Astrocyte (in vitro differentiated cells and primary cell): ENCODE measurements at regions not wholly inside any gene's neighbourhood (a gene's known extent, or its start where the extent isn't known, plus 50 kb on each side); places are given as distances from the start of the nearest gene placed in this dataset.
A peak's percentile ranks its signal among the peaks of the same experiment; 100 is the strongest.

Source experiments
- DNase-seq: peaks from one replicate; pipeline ENCODE4 v3.0.0-alpha.2; 2010; ENCODE audit warnings: low read depth
- FAIRE-seq: peaks from 2 replicates; lab custom pipeline; 2011; peaks lifted over from hg19 to GRCh38; lab: Jason Lieb, UNC
- H2AFZ ChIP-seq: 2 replicates; pipeline ENCODE4 v1.6.0; 2012; ENCODE audit warnings: low read depth, low read length, inconsistent platforms
- H3K27ac ChIP-seq: 2 replicates; pipeline ENCODE4 v1.5.1; 2011; ENCODE audit warnings: low read depth, low read length, inconsistent platforms
- H3K27me3 ChIP-seq: 2 replicates; pipeline ENCODE4 v1.6.0; 2011; ENCODE audit warnings: low read length, inconsistent platforms; ENCODE audit not compliant: insufficient read depth
- H3K36me3 ChIP-seq: 2 replicates; pipeline ENCODE4 v1.5.1; 2011; ENCODE audit warnings: low read length, inconsistent platforms; ENCODE audit not compliant: insufficient read depth
- H3K4me1 ChIP-seq: 2 replicates; pipeline ENCODE4 v1.5.1; 2011; ENCODE audit warnings: low read length, inconsistent platforms; ENCODE audit not compliant: insufficient read depth
- H3K4me2 ChIP-seq: 2 replicates; pipeline ENCODE4 v1.6.0; 2012; ENCODE audit warnings: low read length, inconsistent platforms
- H3K4me3 ChIP-seq: 2 replicates; pipeline ENCODE4 v1.5.1; 2011; ENCODE audit warnings: low read depth, mild to moderate bottlenecking, low read length, inconsistent platforms; ENCODE audit not compliant: insufficient read depth
- H3K79me2 ChIP-seq: 2 replicates; pipeline ENCODE4 v1.6.0; 2012; ENCODE audit warnings: mild to moderate bottlenecking, low read length, inconsistent platforms; ENCODE audit not compliant: insufficient read depth
- H3K9ac ChIP-seq: 2 replicates; pipeline ENCODE4 v1.6.0; 2012; ENCODE audit warnings: mild to moderate bottlenecking, low read length, inconsistent platforms
- H3K9me3 ChIP-seq: 2 replicates; pipeline ENCODE4 v1.5.1; 2012; ENCODE audit warnings: low read depth, mild to moderate bottlenecking, low read length, inconsistent platforms; ENCODE audit not compliant: insufficient read depth
- H4K20me1 ChIP-seq: 2 replicates; pipeline ENCODE4 v1.6.0; 2012; ENCODE audit warnings: low read length, inconsistent platforms; ENCODE audit not compliant: insufficient read depth
- H3K27ac Mint-ChIP-seq: one replicate; pipeline ENCODE4 v1.8.0; 2021; ENCODE audit warnings: mild to moderate bottlenecking, mixed read lengths; ENCODE audit not compliant: unreplicated experiment
- H3K27me3 Mint-ChIP-seq: one replicate; pipeline ENCODE4 v1.8.0; 2021; ENCODE audit warnings: low read depth, mixed read lengths; ENCODE audit not compliant: unreplicated experiment
- H3K36me3 Mint-ChIP-seq: one replicate; pipeline ENCODE4 v1.8.0; 2021; ENCODE audit warnings: low read depth, mixed read lengths; ENCODE audit not compliant: unreplicated experiment
- H3K4me1 Mint-ChIP-seq: one replicate; pipeline ENCODE4 v1.8.0; 2021; ENCODE audit warnings: low read depth, mixed read lengths; ENCODE audit not compliant: unreplicated experiment
- H3K4me3 Mint-ChIP-seq: one replicate; pipeline ENCODE4 v1.8.0; 2021; ENCODE audit warnings: mild to moderate bottlenecking, moderate library complexity, mixed read lengths; ENCODE audit not compliant: unreplicated experiment
- H3K9me3 Mint-ChIP-seq: one replicate; pipeline ENCODE4 v1.8.0; 2021; ENCODE audit warnings: mild to moderate bottlenecking, mixed read lengths; ENCODE audit not compliant: unreplicated experiment
- CTCF ChIP-seq: IDR thresholded peaks from 2 replicates; pipeline ENCODE4 v1.5.1; 2011; ENCODE audit warnings: low read depth, mild to moderate bottlenecking, inconsistent platforms, low read length, moderate library complexity; ENCODE audit not compliant: insufficient read depth
- EZH2 ChIP-seq: IDR thresholded peaks from 2 replicates; pipeline ENCODE4 v1.6.1; 2012; ENCODE audit warnings: mild to moderate bottlenecking, low read length, inconsistent platforms; ENCODE audit not compliant: insufficient read depth

- TF ChIP-seq CTCF (no peak), EZH2 (no peak)
- Mint-ChIP-seq H3K4me1 (peaks cover 11% of the 10 kb centered on the region), H3K4me3 (no peak overlapping the region), H3K9me3 (peaks cover 7% of the 10 kb centered on the region), H3K36me3 (no peaks in the 10 kb centered on the region), H3K27ac (no peak overlapping the region), H3K27me3 (peaks cover 7% of the 10 kb centered on the region)
- peaks cover 3% of the 10 kb centered on the region for H3K9me3 ChIP-seq
- FAIRE-seq (no peak), DNase-seq (peak; percentile 33)
- no peak overlapping the region for H3K4me2 ChIP-seq
- H3K27ac ChIP-seq = no peak overlapping the region
- no peaks in the 10 kb centered on the region for H3K27me3 ChIP-seq
- no peak overlapping the region for H2AFZ ChIP-seq
- no peaks in the 10 kb centered on the region for H3K36me3 ChIP-seq
- no peaks in the 10 kb centered on the region for H3K79me2 ChIP-seq
- H3K4me3 ChIP-seq = no peak overlapping the region
- peaks cover 7% of the 10 kb centered on the region for H3K4me1 ChIP-seq
- no peaks in the 10 kb centered on the region for H4K20me1 ChIP-seq
- H3K9ac ChIP-seq = no peak overlapping the region
These were observed 142.5 kb downstream of the C1orf94 start for GRCh38 chr1:34319218-34319617.

- Histone ChIP-seq H2AFZ (no peak overlapping the region), H3K27me3 (peaks cover 2% of the 10 kb centered on the region), H3K9me3 (peaks cover 3% of the 10 kb centered on the region), H4K20me1 (no peaks in the 10 kb centered on the region), H3K36me3 (no peaks in the 10 kb centered on the region), H3K79me2 (no peaks in the 10 kb centered on the region), H3K27ac (no peak overlapping the region), H3K4me2 (peak overlapping the region; percentile 23), H3K9ac (no peak overlapping the region), H3K4me3 (no peak overlapping the region), H3K4me1 (peaks cover 7% of the 10 kb centered on the region)
- H3K4me3 Mint-ChIP-seq = no peak overlapping the region
- peaks cover 11% of the 10 kb centered on the region for H3K4me1 Mint-ChIP-seq
- no peaks in the 10 kb centered on the region for H3K36me3 Mint-ChIP-seq
- peak; percentile 37 for DNase-seq
- TF ChIP-seq EZH2 (no peak), CTCF (no peak)
- no peak for FAIRE-seq
- H3K9me3 Mint-ChIP-seq = peaks cover 6% of the 10 kb centered on the region
- H3K27me3 Mint-ChIP-seq = peaks cover 16% of the 10 kb centered on the region
- no peak overlapping the region for H3K27ac Mint-ChIP-seq
These were observed 143.5 kb downstream of the C1orf94 start for GRCh38 chr1:34320053-34320669.

GRCh38 chr1:34322969-34323368, 146.3 kb downstream of the C1orf94 start:
- no peaks in the 10 kb centered on the region for H3K9me3 Mint-ChIP-seq
- no peak for FAIRE-seq

More at GRCh38 chr1:34322969-34323368, 146.3 kb downstream of the C1orf94 start:
- no peak overlapping the region for H3K4me3 ChIP-seq
- H3K36me3 ChIP-seq = no peaks in the 10 kb centered on the region
- H3K4me1 ChIP-seq = peaks cover 7% of the 10 kb centered on the region
- Mint-ChIP-seq H3K36me3 (no peaks in the 10 kb centered on the region), H3K27me3 (peaks cover 29% of the 10 kb centered on the region), H3K4me3 (no peak overlapping the region), H3K27ac (no peak overlapping the region), H3K4me1 (peaks cover 11% of the 10 kb centered on the region)
- peaks cover 2% of the 10 kb centered on the region for H3K27me3 ChIP-seq
- H4K20me1 ChIP-seq = no peaks in the 10 kb centered on the region
- no peak overlapping the region for H2AFZ ChIP-seq
- H3K27ac ChIP-seq = no peak overlapping the region
- H3K79me2 ChIP-seq = no peaks in the 10 kb centered on the region
- no peak overlapping the region for H3K9ac ChIP-seq
- no peak for TF ChIP-seq CTCF
- TF ChIP-seq EZH2 = no peak
- no peaks in the 10 kb centered on the region for H3K9me3 ChIP-seq
- DNase-seq = no peak
- H3K4me2 ChIP-seq = no peak overlapping the region
